GM12878 (cell line): ENCODE measurements at regions not wholly inside any gene's neighbourhood (a gene's known extent, or its start where the extent isn't known, plus 50 kb on each side); places are given as distances from the start of the nearest gene placed in this dataset.

ENCODE experiments used
- CEBPB ChIP-seq, 2 experiments: fragments of 150-350 bp in 1 of 2; IDR thresholded peaks; 2 replicates each; pipeline ENCODE4 v1.6.1; 2012 to 2014; ENCODE audit warnings: low read depth in 2 of 2, low read length in 2 of 2, borderline replicate concordance in 1 of 2, inconsistent platforms in 1 of 2
- DPF2 ChIP-seq: fragments of 450-650 bp; IDR thresholded peaks from 2 replicates; pipeline ENCODE4 v1.6.1; 2017; ENCODE audit warnings: mild to moderate bottlenecking
- YY1 ChIP-seq: IDR thresholded peaks from 2 replicates; pipeline ENCODE4 v1.6.1; 2011; ENCODE audit warnings: low read depth, mild to moderate bottlenecking, low read length
- TF ChIP-seq, protein P1 (sequence below), 3 experiments: IDR thresholded peaks in 2 of 3; conservative IDR thresholded peaks in 1 of 3; 2 replicates each; pipeline ENCODE4 v1.5.1; 2011; ENCODE audit warnings: low read depth in 3 of 3, low read length in 3 of 3, mild to moderate bottlenecking in 3 of 3, control low read depth in 2 of 3, moderate library complexity in 2 of 3, inconsistent platforms in 1 of 3, mixed read lengths in 1 of 3; ENCODE audit not compliant: control insufficient read depth in 2 of 3, insufficient read depth in 1 of 3; ENCODE audit errors: extremely low read depth in 1 of 3
- TF ChIP-seq, protein P2 (sequence below): fragments of 450-650 bp; IDR thresholded peaks from 2 replicates; pipeline ENCODE4 v1.6.1; 2016; ENCODE audit warnings: mild to moderate bottlenecking

DNA sequence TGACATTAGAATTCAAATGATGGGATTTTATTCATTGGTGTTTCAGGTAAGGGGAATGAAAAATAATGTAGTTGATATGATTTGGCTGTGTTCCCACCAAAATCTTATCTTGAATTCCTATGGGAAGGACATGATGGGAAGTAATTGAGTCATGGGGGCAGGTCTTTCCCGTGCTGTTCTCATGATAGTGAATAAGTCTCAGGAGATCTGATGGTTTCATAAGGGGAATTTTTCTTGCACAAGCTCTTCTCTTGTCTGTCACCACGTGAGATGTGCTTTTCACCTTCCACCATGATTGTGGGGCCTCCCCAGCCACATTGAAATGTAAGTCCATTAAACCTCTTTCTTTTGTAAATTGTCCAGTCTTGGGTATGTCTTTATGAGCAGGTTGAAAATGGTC, 268.6 kb upstream of the CHORDC1 start:
- TF ChIP-seq DPF2 (no peak), CEBPB (IDR thresholded peaks at IDR 0.05; ENCODE audit: borderline replicate concordance in 1 of 2, low read depth in 2 of 2, low read length in 2 of 2) (no peak), YY1 (no peak)
- TF ChIP-seq, protein P1, sequence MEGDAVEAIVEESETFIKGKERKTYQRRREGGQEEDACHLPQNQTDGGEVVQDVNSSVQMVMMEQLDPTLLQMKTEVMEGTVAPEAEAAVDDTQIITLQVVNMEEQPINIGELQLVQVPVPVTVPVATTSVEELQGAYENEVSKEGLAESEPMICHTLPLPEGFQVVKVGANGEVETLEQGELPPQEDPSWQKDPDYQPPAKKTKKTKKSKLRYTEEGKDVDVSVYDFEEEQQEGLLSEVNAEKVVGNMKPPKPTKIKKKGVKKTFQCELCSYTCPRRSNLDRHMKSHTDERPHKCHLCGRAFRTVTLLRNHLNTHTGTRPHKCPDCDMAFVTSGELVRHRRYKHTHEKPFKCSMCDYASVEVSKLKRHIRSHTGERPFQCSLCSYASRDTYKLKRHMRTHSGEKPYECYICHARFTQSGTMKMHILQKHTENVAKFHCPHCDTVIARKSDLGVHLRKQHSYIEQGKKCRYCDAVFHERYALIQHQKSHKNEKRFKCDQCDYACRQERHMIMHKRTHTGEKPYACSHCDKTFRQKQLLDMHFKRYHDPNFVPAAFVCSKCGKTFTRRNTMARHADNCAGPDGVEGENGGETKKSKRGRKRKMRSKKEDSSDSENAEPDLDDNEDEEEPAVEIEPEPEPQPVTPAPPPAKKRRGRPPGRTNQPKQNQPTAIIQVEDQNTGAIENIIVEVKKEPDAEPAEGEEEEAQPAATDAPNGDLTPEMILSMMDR (IDR thresholded peaks at IDR 0.05 in 2 of 3, conservative IDR thresholded peaks at IDR 0.05 in 1 of 3; ENCODE audit: control insufficient read depth in 2 of 3, extremely low read depth in 1 of 3, insufficient read depth in 1 of 3, low read depth in 3 of 3, low read length in 3 of 3): no peak
- TF ChIP-seq, protein P2, sequence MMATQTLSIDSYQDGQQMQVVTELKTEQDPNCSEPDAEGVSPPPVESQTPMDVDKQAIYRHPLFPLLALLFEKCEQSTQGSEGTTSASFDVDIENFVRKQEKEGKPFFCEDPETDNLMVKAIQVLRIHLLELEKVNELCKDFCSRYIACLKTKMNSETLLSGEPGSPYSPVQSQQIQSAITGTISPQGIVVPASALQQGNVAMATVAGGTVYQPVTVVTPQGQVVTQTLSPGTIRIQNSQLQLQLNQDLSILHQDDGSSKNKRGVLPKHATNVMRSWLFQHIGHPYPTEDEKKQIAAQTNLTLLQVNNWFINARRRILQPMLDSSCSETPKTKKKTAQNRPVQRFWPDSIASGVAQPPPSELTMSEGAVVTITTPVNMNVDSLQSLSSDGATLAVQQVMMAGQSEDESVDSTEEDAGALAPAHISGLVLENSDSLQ: no peak
